ENCODE measurements at regions not wholly inside any gene's neighbourhood (a gene's known extent, or its start where the extent isn't known, plus 50 kb on each side); places are given as distances from the start of the nearest gene placed in this dataset.

DNA sequence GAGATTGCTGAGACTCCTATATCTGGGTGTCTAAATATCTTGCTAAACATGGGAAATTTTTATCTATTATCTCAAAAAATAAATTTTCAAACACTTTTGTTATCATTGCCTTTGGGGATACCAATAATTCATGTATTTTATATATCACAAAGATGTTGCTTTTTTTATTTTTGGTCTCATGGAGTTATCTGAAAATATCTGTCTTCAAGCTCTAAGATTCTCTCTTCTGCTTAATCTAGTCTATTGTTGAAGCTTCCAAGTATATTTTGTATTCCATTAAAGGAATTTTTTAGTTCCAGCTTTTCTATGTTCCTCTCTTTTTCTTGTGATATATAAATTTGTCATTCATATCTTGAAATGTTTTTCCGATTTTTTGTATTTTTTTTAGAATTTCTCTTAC is 812.0 kb downstream of the DACH1 start:
- ATAC-seq: no peak
- TF ChIP-seq ZFP3 (CRISPR knock-in tag; IDR thresholded peaks at IDR 0.05) (no peak), CSDC2 (CRISPR knock-in tag; IDR thresholded peaks at IDR 0.05) (no peak), ZFP30 (CRISPR knock-in tag; IDR thresholded peaks at IDR 0.05) (peak; percentile 98)

DNA sequence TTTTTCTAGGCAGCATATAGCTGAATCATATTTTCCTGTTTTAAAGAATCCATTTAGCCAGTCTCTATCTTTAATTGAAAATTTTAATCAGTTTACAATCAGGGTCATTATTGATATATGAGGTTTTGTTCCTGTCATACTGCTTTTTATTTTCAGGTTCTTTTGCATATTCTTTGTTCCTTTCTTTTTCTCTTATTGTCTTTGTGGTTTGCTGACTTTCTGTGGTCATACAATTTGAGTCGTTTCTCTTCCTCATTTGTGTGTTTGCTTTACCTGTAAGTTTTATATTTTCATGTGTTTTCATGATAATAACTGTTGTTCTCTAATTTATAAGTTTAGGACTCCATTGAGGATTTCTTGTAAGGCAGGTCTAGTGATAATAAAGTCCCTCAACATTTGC is 812.6 kb downstream of the DACH1 start:
- TF ChIP-seq SNAI2 (CRISPR knock-in tag; IDR thresholded peaks at IDR 0.05) (no peak), GLIS3 (CRISPR knock-in tag; IDR thresholded peaks at IDR 0.05) (no peak)
- TF ChIP-seq, protein P1, sequence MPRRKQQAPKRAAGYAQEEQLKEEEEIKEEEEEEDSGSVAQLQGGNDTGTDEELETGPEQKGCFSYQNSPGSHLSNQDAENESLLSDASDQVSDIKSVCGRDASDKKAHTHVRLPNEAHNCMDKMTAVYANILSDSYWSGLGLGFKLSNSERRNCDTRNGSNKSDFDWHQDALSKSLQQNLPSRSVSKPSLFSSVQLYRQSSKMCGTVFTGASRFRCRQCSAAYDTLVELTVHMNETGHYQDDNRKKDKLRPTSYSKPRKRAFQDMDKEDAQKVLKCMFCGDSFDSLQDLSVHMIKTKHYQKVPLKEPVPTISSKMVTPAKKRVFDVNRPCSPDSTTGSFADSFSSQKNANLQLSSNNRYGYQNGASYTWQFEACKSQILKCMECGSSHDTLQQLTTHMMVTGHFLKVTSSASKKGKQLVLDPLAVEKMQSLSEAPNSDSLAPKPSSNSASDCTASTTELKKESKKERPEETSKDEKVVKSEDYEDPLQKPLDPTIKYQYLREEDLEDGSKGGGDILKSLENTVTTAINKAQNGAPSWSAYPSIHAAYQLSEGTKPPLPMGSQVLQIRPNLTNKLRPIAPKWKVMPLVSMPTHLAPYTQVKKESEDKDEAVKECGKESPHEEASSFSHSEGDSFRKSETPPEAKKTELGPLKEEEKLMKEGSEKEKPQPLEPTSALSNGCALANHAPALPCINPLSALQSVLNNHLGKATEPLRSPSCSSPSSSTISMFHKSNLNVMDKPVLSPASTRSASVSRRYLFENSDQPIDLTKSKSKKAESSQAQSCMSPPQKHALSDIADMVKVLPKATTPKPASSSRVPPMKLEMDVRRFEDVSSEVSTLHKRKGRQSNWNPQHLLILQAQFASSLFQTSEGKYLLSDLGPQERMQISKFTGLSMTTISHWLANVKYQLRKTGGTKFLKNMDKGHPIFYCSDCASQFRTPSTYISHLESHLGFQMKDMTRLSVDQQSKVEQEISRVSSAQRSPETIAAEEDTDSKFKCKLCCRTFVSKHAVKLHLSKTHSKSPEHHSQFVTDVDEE (CRISPR knock-in tag; IDR thresholded peaks at IDR 0.05): no peak
- ATAC-seq: no peak

DNA sequence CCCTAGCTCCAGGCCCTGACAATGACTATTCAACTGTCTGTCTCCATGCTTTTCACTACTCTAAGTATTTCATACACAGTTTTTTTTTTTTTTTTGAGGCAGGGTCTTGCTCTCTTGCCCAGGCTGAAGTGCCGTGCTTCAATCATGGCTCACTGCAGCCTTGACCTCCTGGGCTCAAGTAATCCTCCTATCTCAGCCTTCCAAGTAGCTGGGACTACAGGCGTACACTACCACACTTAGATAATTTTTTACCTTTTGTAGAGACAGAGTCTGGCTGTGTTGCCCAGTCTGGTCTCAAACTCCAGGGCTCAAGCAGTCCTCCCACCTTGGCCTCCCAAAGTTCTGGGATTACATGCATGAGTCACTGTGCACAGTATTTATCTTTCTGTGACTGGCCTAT is 815.4 kb downstream of the DACH1 start:
- ATAC-seq: no peak
- no peak for TF ChIP-seq OSR1 (CRISPR knock-in tag; IDR thresholded peaks at IDR 0.05)
- no peak for TF ChIP-seq RARB (CRISPR knock-in tag; IDR thresholded peaks at IDR 0.05)
- no peak for TF ChIP-seq ARNTL (CRISPR knock-in tag; IDR thresholded peaks at IDR 0.05; ENCODE audit: borderline replicate concordance, low read depth)
- no peak for TF ChIP-seq CSDC2 (CRISPR knock-in tag; IDR thresholded peaks at IDR 0.05)
- no peak for TF ChIP-seq BACH2 (CRISPR knock-in tag; IDR thresholded peaks at IDR 0.05; ENCODE audit: borderline replicate concordance)
- TF ChIP-seq ZNF8 (CRISPR knock-in tag; IDR thresholded peaks at IDR 0.05): no peak
- TF ChIP-seq GLIS3 (CRISPR knock-in tag; IDR thresholded peaks at IDR 0.05): no peak
- TF ChIP-seq, protein P1 (CRISPR knock-in tag; IDR thresholded peaks at IDR 0.05): no peak
- no peak for TF ChIP-seq TCF4 (CRISPR knock-in tag; IDR thresholded peaks at IDR 0.05; ENCODE audit: borderline replicate concordance)
- TF ChIP-seq ZFP30 (CRISPR knock-in tag; IDR thresholded peaks at IDR 0.05): no peak
- TF ChIP-seq, protein P2, sequence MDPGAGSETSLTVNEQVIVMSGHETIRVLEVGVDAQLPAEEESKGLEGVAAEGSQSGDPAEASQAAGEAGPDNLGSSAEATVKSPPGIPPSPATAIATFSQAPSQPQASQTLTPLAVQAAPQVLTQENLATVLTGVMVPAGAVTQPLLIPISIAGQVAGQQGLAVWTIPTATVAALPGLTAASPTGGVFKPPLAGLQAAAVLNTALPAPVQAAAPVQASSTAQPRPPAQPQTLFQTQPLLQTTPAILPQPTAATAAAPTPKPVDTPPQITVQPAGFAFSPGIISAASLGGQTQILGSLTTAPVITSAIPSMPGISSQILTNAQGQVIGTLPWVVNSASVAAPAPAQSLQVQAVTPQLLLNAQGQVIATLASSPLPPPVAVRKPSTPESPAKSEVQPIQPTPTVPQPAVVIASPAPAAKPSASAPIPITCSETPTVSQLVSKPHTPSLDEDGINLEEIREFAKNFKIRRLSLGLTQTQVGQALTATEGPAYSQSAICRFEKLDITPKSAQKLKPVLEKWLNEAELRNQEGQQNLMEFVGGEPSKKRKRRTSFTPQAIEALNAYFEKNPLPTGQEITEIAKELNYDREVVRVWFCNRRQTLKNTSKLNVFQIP (CRISPR knock-in tag; IDR thresholded peaks at IDR 0.05; ENCODE audit: borderline replicate concordance, low read depth): no peak
- TF ChIP-seq PPARA (CRISPR knock-in tag; IDR thresholded peaks at IDR 0.05; ENCODE audit: borderline replicate concordance): no peak
- no peak for TF ChIP-seq ZFP3 (CRISPR knock-in tag; IDR thresholded peaks at IDR 0.05)
- TF ChIP-seq ISL1 (CRISPR knock-in tag; IDR thresholded peaks at IDR 0.05): no peak
- TF ChIP-seq SNAI2 (CRISPR knock-in tag; IDR thresholded peaks at IDR 0.05): no peak

DNA sequence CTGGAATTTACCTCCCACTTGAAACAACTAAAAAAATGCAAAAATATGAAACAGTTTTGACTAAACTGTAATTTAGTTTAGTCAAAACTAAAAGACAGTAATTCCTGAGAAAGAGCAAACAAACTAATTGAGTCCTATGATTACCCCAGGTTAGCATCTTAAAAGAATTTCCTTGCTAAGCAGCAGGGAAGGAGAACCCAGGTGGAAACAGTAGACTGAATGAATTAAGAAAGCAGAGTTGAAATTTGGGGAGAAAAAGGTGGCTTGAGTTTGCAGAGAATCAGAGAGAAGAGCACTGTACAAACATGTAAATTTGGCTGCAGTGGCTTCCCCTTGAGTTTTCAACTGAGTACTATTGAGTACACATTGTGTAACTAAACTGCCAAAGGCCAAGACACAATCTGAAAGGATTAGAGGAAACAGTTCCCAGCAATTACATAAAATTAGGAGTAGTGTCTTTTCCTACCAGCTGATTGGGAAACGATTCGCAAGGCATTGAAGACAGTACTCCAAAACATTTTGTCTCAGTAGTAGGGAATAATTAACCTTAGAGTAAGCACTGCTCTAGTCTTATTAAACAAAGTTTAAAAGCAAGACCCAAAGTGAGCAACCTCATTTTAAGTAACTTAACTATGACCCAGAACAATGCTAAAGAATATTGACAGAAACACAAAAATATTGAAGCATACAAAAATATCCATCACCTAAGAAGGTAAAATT is 820.5 kb downstream of the DACH1 start:
- no peak for ATAC-seq

More for the DNA sequence above, 820.5 kb downstream of the DACH1 start:
- no peak for TF ChIP-seq ZNF565 (CRISPR knock-in tag; conservative IDR thresholded peaks at IDR 0.05; ENCODE audit: low read depth)
- TF ChIP-seq ISL1 (CRISPR knock-in tag; IDR thresholded peaks at IDR 0.05): no peak
- TF ChIP-seq RARB (CRISPR knock-in tag; IDR thresholded peaks at IDR 0.05): no peak
- no peak for TF ChIP-seq CSDC2 (CRISPR knock-in tag; IDR thresholded peaks at IDR 0.05)
- TF ChIP-seq ARNTL (CRISPR knock-in tag; IDR thresholded peaks at IDR 0.05; ENCODE audit: borderline replicate concordance, low read depth): no peak
- TF ChIP-seq PPARA (CRISPR knock-in tag; IDR thresholded peaks at IDR 0.05; ENCODE audit: borderline replicate concordance): no peak
- no peak for TF ChIP-seq ZFP30 (CRISPR knock-in tag; IDR thresholded peaks at IDR 0.05)
- TF ChIP-seq, protein P3, sequence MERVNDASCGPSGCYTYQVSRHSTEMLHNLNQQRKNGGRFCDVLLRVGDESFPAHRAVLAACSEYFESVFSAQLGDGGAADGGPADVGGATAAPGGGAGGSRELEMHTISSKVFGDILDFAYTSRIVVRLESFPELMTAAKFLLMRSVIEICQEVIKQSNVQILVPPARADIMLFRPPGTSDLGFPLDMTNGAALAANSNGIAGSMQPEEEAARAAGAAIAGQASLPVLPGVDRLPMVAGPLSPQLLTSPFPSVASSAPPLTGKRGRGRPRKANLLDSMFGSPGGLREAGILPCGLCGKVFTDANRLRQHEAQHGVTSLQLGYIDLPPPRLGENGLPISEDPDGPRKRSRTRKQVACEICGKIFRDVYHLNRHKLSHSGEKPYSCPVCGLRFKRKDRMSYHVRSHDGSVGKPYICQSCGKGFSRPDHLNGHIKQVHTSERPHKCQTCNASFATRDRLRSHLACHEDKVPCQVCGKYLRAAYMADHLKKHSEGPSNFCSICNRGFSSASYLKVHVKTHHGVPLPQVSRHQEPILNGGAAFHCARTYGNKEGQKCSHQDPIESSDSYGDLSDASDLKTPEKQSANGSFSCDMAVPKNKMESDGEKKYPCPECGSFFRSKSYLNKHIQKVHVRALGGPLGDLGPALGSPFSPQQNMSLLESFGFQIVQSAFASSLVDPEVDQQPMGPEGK (CRISPR knock-in tag; IDR thresholded peaks at IDR 0.05; ENCODE audit: borderline replicate concordance): no peak
- no peak for TF ChIP-seq ESRRG (CRISPR knock-in tag; IDR thresholded peaks at IDR 0.05)
- no peak for TF ChIP-seq BACH2 (CRISPR knock-in tag; IDR thresholded peaks at IDR 0.05; ENCODE audit: borderline replicate concordance)
- no peak for TF ChIP-seq ZFP3 (CRISPR knock-in tag; IDR thresholded peaks at IDR 0.05)
- TF ChIP-seq ZNF8 (CRISPR knock-in tag; IDR thresholded peaks at IDR 0.05): no peak

Measured in SK-N-SH treated with all-trans-retinoic acid at 6 μM for 48 hours (cell line).